GM12864 (cell line): ENCODE measurements at regions not wholly inside any gene's neighbourhood (a gene's known extent, or its start where the extent isn't known, plus 50 kb on each side); places are given as distances from the start of the nearest gene placed in this dataset.

Experiments used
- DNase-seq: peaks from one replicate; pipeline ENCODE4 v3.0.0-alpha.2; 2011; ENCODE audit warnings: low read depth
- H3K4me3 ChIP-seq: 2 replicates; pipeline ENCODE4 v1.5.1; 2011; ENCODE audit warnings: mild to moderate bottlenecking, low read depth, low read length, control low read depth
- TF ChIP-seq, protein P1 (sequence below): IDR thresholded peaks from 2 replicates; pipeline ENCODE4 v1.5.1; 2011; ENCODE audit warnings: low read depth, mild to moderate bottlenecking, moderate library complexity, low read length, control low read depth, inconsistent platforms; ENCODE audit errors: missing control alignments

GRCh38 chr1:106277786-106278185 lies 778.7 kb upstream of the PRMT6 start:
- no peak overlapping the region for H3K4me3 ChIP-seq
- DNase-seq = no peak
- TF ChIP-seq, protein P1, sequence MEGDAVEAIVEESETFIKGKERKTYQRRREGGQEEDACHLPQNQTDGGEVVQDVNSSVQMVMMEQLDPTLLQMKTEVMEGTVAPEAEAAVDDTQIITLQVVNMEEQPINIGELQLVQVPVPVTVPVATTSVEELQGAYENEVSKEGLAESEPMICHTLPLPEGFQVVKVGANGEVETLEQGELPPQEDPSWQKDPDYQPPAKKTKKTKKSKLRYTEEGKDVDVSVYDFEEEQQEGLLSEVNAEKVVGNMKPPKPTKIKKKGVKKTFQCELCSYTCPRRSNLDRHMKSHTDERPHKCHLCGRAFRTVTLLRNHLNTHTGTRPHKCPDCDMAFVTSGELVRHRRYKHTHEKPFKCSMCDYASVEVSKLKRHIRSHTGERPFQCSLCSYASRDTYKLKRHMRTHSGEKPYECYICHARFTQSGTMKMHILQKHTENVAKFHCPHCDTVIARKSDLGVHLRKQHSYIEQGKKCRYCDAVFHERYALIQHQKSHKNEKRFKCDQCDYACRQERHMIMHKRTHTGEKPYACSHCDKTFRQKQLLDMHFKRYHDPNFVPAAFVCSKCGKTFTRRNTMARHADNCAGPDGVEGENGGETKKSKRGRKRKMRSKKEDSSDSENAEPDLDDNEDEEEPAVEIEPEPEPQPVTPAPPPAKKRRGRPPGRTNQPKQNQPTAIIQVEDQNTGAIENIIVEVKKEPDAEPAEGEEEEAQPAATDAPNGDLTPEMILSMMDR = no peak

GRCh38 chr1:106278716-106279115 lies 777.8 kb upstream of the PRMT6 start:
- TF ChIP-seq, protein P1 = no peak
- no peak for DNase-seq
- no peak overlapping the region for H3K4me3 ChIP-seq

- H3K4me3 ChIP-seq = no peak overlapping the region
- DNase-seq = no peak
- TF ChIP-seq, protein P1 = no peak
These were observed 767.1 kb upstream of the PRMT6 start for GRCh38 chr1:106289265-106289928.

- TF ChIP-seq, protein P1 = no peak
- no peak overlapping the region for H3K4me3 ChIP-seq
- no peak for DNase-seq
These were observed 765.5 kb upstream of the PRMT6 start for GRCh38 chr1:106290805-106291501.

GRCh38 chr1:106292130-106292529 lies 764.3 kb upstream of the PRMT6 start:
- no peak for DNase-seq
- H3K4me3 ChIP-seq = no peak overlapping the region
- TF ChIP-seq, protein P1 = no peak

GRCh38 chr1:106296431-106296830 lies 760.0 kb upstream of the PRMT6 start:
- DNase-seq = no peak
- no peak overlapping the region for H3K4me3 ChIP-seq
- TF ChIP-seq, protein P1 = no peak
